ENCODE measurements at regions not wholly inside any gene's neighbourhood (a gene's known extent, or its start where the extent isn't known, plus 50 kb on each side); places are given as distances from the start of the nearest gene placed in this dataset.

DNA sequence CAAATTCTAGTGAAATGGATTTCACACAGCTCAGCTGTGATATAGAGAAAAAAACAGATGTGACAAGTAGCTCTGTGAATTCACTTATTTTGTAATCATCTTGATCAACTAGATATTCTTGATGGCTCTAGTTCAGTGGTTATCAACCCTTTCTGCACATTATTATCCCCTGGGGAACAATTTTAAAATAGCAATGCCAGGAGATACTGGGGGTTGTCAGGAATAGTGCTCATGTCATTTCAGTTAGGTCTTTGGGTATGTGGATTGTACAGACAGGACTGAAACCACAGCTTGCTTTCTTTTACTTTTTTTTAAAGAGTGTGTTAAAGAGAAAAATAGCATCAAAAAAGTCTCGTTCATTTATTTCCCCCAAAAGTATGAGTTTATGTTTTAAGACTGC, 269.0 kb upstream of the PDGFD start:
- Mint-ChIP-seq H3K36me3 (ENCODE audit: low read depth) (no peaks in the 10 kb centered on the region), H3K4me1 (no peaks in the 10 kb centered on the region), H3K27ac (ENCODE audit: unreplicated experiment) (no peak overlapping the region), H3K9me3 (no peaks in the 10 kb centered on the region), H3K27me3 (ENCODE audit: low read depth) (no peaks in the 10 kb centered on the region), H3K4me3 (no peak overlapping the region)
- no peak for DNase-seq (ENCODE audit: low read depth, low spot score)
- TF ChIP-seq, protein P1, sequence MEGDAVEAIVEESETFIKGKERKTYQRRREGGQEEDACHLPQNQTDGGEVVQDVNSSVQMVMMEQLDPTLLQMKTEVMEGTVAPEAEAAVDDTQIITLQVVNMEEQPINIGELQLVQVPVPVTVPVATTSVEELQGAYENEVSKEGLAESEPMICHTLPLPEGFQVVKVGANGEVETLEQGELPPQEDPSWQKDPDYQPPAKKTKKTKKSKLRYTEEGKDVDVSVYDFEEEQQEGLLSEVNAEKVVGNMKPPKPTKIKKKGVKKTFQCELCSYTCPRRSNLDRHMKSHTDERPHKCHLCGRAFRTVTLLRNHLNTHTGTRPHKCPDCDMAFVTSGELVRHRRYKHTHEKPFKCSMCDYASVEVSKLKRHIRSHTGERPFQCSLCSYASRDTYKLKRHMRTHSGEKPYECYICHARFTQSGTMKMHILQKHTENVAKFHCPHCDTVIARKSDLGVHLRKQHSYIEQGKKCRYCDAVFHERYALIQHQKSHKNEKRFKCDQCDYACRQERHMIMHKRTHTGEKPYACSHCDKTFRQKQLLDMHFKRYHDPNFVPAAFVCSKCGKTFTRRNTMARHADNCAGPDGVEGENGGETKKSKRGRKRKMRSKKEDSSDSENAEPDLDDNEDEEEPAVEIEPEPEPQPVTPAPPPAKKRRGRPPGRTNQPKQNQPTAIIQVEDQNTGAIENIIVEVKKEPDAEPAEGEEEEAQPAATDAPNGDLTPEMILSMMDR (conservative IDR thresholded peaks at IDR 0.05), result no peak

DNA sequence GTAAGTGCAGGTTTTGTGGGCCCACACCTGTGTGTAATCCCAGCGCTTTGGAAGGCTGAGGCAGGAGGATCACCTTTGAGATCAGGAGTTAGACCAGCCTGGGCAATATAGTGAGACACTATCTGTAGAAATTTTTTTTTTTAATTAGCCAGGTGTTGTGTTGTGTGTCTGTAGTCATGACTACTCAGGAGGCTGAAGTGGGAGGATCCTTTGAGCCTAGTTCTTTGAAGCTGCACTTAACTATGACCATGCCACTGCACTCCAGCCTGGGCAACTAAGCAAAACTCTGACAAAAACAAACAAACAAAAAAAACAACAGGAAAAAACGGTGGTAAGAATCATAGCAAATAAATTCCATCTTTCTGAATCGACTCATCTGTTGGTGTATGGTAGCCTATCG, 268.6 kb upstream of the PDGFD start:
- TF ChIP-seq, protein P1 (conservative IDR thresholded peaks at IDR 0.05), result no peak
- Mint-ChIP-seq H3K36me3 (ENCODE audit: low read depth) (no peaks in the 10 kb centered on the region), H3K27ac (ENCODE audit: unreplicated experiment) (no peak overlapping the region), H3K27me3 (ENCODE audit: low read depth) (no peaks in the 10 kb centered on the region), H3K9me3 (no peaks in the 10 kb centered on the region), H3K4me1 (no peaks in the 10 kb centered on the region), H3K4me3 (no peak overlapping the region)
- DNase-seq (ENCODE audit: low read depth, low spot score), result no peak

DNA sequence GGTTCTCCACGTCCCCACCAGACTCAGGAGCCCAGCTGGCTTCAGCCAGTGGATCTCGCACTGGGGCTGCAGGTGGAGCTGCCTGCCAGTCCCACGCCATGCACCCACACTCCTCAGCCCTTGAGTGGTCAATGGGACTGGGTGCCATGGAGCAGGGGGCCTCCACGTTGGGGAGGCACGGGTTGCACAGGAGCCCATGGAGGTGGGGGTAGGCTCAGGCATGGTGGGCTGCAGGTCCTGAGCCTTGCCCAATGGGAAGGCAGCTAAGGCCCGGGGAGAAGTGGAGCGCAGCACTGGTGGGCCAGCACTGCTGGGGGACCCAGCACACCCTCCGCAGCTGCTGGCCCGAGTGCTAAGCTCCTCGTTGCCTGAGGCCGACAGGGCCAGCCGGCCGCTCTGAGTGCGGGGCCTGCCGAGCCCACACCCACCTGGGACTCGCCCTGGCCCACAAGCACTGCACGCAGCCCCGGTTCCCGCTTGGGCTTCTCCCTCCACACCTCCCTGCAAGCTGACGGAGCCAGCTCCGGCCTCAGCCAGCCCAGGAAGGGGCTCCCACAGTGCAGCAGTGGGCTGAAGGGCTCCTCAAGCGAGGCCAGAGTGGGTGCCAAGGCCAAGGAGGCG, 258.5 kb upstream of the PDGFD start:
- no peaks in the 10 kb centered on the region for H3K36me3 Mint-ChIP-seq (ENCODE audit: low read depth)
- H3K4me3 Mint-ChIP-seq, result no peak overlapping the region
- DNase-seq (ENCODE audit: low read depth, low spot score), result no peak
- no peaks in the 10 kb centered on the region for H3K4me1 Mint-ChIP-seq
- H3K27me3 Mint-ChIP-seq (ENCODE audit: low read depth), result no peaks in the 10 kb centered on the region
- H3K9me3 Mint-ChIP-seq, result peaks cover 3% of the 10 kb centered on the region
- H3K27ac Mint-ChIP-seq (ENCODE audit: unreplicated experiment), result no peak overlapping the region
- TF ChIP-seq, protein P1 (conservative IDR thresholded peaks at IDR 0.05), result no peak

DNA sequence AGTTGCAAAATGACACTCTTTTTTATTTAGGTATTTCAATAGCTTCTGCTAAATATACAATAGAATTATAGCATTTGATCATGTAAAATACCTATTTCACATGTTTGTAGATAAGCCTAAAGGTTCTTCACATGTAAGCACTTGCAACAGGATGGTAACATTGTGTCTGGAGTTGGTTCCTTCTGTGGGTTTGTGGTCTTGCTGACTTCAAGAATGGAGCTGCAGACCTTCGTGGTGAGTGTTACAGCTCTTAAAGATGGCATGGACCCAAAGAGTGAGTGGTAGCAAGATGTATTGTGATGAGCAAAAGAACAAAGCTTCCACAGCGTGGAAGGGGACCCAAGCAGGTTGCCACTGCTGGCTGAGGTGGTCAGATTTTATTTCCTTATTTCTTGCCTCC, 246.4 kb upstream of the PDGFD start:
- Mint-ChIP-seq H3K27me3 (ENCODE audit: low read depth) (no peaks in the 10 kb centered on the region), H3K36me3 (ENCODE audit: low read depth) (no peaks in the 10 kb centered on the region), H3K9me3 (no peaks in the 10 kb centered on the region), H3K27ac (ENCODE audit: unreplicated experiment) (no peak overlapping the region), H3K4me3 (no peak overlapping the region), H3K4me1 (no peaks in the 10 kb centered on the region)
- TF ChIP-seq, protein P1 (conservative IDR thresholded peaks at IDR 0.05), result no peak
- no peak for DNase-seq (ENCODE audit: low read depth, low spot score)

DNA sequence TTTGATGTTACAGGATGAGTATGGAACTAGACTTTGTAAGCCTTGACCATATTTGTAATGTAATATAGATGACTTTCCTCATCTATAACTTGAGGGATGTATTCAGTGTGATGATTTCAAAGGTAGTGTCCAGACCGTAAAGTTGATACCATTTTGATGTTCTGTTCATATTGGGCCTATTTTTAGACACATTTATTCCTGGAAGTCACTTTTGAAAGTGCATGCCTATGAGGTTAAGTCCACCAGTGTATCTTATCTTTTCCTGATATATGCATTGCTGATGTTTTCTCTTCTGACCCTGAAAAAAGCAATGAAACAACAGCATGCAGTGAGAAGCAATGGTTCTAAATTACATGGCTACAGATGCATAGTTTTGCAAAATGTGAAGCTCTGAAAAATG, 244.7 kb upstream of the PDGFD start:
- DNase-seq (ENCODE audit: low read depth, low spot score), result no peak
- no peak overlapping the region for H3K4me3 Mint-ChIP-seq
- H3K27me3 Mint-ChIP-seq (ENCODE audit: low read depth), result no peaks in the 10 kb centered on the region
- H3K36me3 Mint-ChIP-seq (ENCODE audit: low read depth), result no peaks in the 10 kb centered on the region
- TF ChIP-seq, protein P1 (conservative IDR thresholded peaks at IDR 0.05), result no peak
- no peak overlapping the region for H3K27ac Mint-ChIP-seq (ENCODE audit: unreplicated experiment)
- H3K4me1 Mint-ChIP-seq, result no peaks in the 10 kb centered on the region
- no peaks in the 10 kb centered on the region for H3K9me3 Mint-ChIP-seq
